ENCODE measurements at regions not wholly inside any gene's neighbourhood (a gene's known extent, or its start where the extent isn't known, plus 50 kb on each side); places are given as distances from the start of the nearest gene placed in this dataset.

GRCh38 chr18:24543795-24544498 is 83.5 kb downstream of the HRH4 start:
- Histone ChIP-seq H3K4me3 (ENCODE audit: extremely low read depth, insufficient read depth, low read length, poor library complexity, severe bottlenecking) (no peak overlapping the region), H3K4me1 (ENCODE audit: control insufficient read depth, insufficient read depth, low read length, poor library complexity, severe bottlenecking) (no peaks in the 10 kb centered on the region), H3K9me3 (ENCODE audit: control insufficient read depth, low read length) (no peaks in the 10 kb centered on the region), H3K27ac (ENCODE audit: low read depth, low read length, severe bottlenecking) (no peak overlapping the region), H3K36me3 (ENCODE audit: control insufficient read depth, insufficient read depth, low read length) (no peaks in the 10 kb centered on the region)
- WGBS, 2 experiments (ENCODE audit: insufficient coverage in 2 of 2), result 45 to 62% methylated on average over 4 to 5 of the region's 6 CpGs

- no peaks in the 10 kb centered on the region for H3K4me1 ChIP-seq (ENCODE audit: control insufficient read depth, insufficient read depth, low read length, poor library complexity, severe bottlenecking)
- 67 to 69% methylated on average over 3 to 4 of the region's 4 CpGs for WGBS, 2 experiments (ENCODE audit: insufficient coverage in 2 of 2)
- H3K4me3 ChIP-seq (ENCODE audit: extremely low read depth, insufficient read depth, low read length, poor library complexity, severe bottlenecking), result no peak overlapping the region
- H3K27ac ChIP-seq (ENCODE audit: low read depth, low read length, severe bottlenecking), result no peak overlapping the region
- H3K36me3 ChIP-seq (ENCODE audit: control insufficient read depth, insufficient read depth, low read length), result no peaks in the 10 kb centered on the region
- no peaks in the 10 kb centered on the region for H3K9me3 ChIP-seq (ENCODE audit: control insufficient read depth, low read length)
These were observed 84.5 kb downstream of the HRH4 start for GRCh38 chr18:24544949-24545348.

GRCh38 chr18:24545651-24546050 is 85.2 kb downstream of the HRH4 start:
- Histone ChIP-seq H3K4me1 (ENCODE audit: control insufficient read depth, insufficient read depth, low read length, poor library complexity, severe bottlenecking) (no peaks in the 10 kb centered on the region), H3K36me3 (ENCODE audit: control insufficient read depth, insufficient read depth, low read length) (no peaks in the 10 kb centered on the region), H3K27ac (ENCODE audit: low read depth, low read length, severe bottlenecking) (no peak overlapping the region), H3K9me3 (ENCODE audit: control insufficient read depth, low read length) (no peaks in the 10 kb centered on the region), H3K4me3 (ENCODE audit: extremely low read depth, insufficient read depth, low read length, poor library complexity, severe bottlenecking) (no peak overlapping the region)
- WGBS, 2 experiments (ENCODE audit: insufficient coverage in 2 of 2), result 94% methylated on average over 2 of the region's 2 CpGs; no CpG with 5 or more reads in 1 of the 2 experiments

GRCh38 chr18:24546307-24546706 is 85.9 kb downstream of the HRH4 start:
- WGBS, 2 experiments (ENCODE audit: insufficient coverage in 2 of 2), result 96 to 100% methylated on average over 3 of the region's 4 CpGs
- H3K9me3 ChIP-seq (ENCODE audit: control insufficient read depth, low read length), result no peaks in the 10 kb centered on the region
- H3K4me3 ChIP-seq (ENCODE audit: extremely low read depth, insufficient read depth, low read length, poor library complexity, severe bottlenecking), result no peak overlapping the region
- H3K36me3 ChIP-seq (ENCODE audit: control insufficient read depth, insufficient read depth, low read length), result no peaks in the 10 kb centered on the region
- no peak overlapping the region for H3K27ac ChIP-seq (ENCODE audit: low read depth, low read length, severe bottlenecking)
- no peaks in the 10 kb centered on the region for H3K4me1 ChIP-seq (ENCODE audit: control insufficient read depth, insufficient read depth, low read length, poor library complexity, severe bottlenecking)

GRCh38 chr18:24548583-24548982 is 88.1 kb downstream of the HRH4 start:
- H3K4me3 ChIP-seq (ENCODE audit: extremely low read depth, insufficient read depth, low read length, poor library complexity, severe bottlenecking), result no peak overlapping the region
- H3K4me1 ChIP-seq (ENCODE audit: control insufficient read depth, insufficient read depth, low read length, poor library complexity, severe bottlenecking), result peaks cover 2% of the 10 kb centered on the region
- no peak overlapping the region for H3K27ac ChIP-seq (ENCODE audit: low read depth, low read length, severe bottlenecking)
- no peaks in the 10 kb centered on the region for H3K36me3 ChIP-seq (ENCODE audit: control insufficient read depth, insufficient read depth, low read length)
- no peaks in the 10 kb centered on the region for H3K9me3 ChIP-seq (ENCODE audit: control insufficient read depth, low read length)
- 96 to 100% methylated on average over 1 to 3 of the region's 4 CpGs for WGBS, 2 experiments (ENCODE audit: insufficient coverage in 2 of 2)

GRCh38 chr18:24552218-24552617 is 91.8 kb downstream of the HRH4 start:
- Histone ChIP-seq H3K9me3 (ENCODE audit: control insufficient read depth, low read length) (no peaks in the 10 kb centered on the region), H3K36me3 (ENCODE audit: control insufficient read depth, insufficient read depth, low read length) (no peaks in the 10 kb centered on the region)
- 86% methylated on average over 2 of the region's 4 CpGs; no CpG with 5 or more reads in 1 of the 2 experiments for WGBS, 2 experiments (ENCODE audit: insufficient coverage in 2 of 2)

GRCh38 chr18:24553571-24554285 is 93.3 kb downstream of the HRH4 start:
- no peaks in the 10 kb centered on the region for H3K9me3 ChIP-seq (ENCODE audit: control insufficient read depth, low read length)
- peaks cover 6% of the 10 kb centered on the region for H3K4me1 ChIP-seq (ENCODE audit: control insufficient read depth, insufficient read depth, low read length, poor library complexity, severe bottlenecking)
- no peak overlapping the region for H3K4me3 ChIP-seq (ENCODE audit: extremely low read depth, insufficient read depth, low read length, poor library complexity, severe bottlenecking)
- no peaks in the 10 kb centered on the region for H3K36me3 ChIP-seq (ENCODE audit: control insufficient read depth, insufficient read depth, low read length)
- WGBS, 2 experiments (ENCODE audit: insufficient coverage in 2 of 2), result 72 to 91% methylated on average over 3 to 4 of the region's 6 CpGs
- no peak overlapping the region for H3K27ac ChIP-seq (ENCODE audit: low read depth, low read length, severe bottlenecking)

More at GRCh38 chr18:24552218-24552617, 91.8 kb downstream of the HRH4 start:
- peaks cover 6% of the 10 kb centered on the region for H3K4me1 ChIP-seq (ENCODE audit: control insufficient read depth, insufficient read depth, low read length, poor library complexity, severe bottlenecking)
- no peak overlapping the region for H3K4me3 ChIP-seq (ENCODE audit: extremely low read depth, insufficient read depth, low read length, poor library complexity, severe bottlenecking)
- no peak overlapping the region for H3K27ac ChIP-seq (ENCODE audit: low read depth, low read length, severe bottlenecking)

- Histone ChIP-seq H3K9me3 (ENCODE audit: control insufficient read depth, low read length) (no peaks in the 10 kb centered on the region), H3K27ac (ENCODE audit: low read depth, low read length, severe bottlenecking) (no peak overlapping the region), H3K4me1 (ENCODE audit: control insufficient read depth, insufficient read depth, low read length, poor library complexity, severe bottlenecking) (peaks cover 20% of the 10 kb centered on the region), H3K36me3 (ENCODE audit: control insufficient read depth, insufficient read depth, low read length) (no peaks in the 10 kb centered on the region), H3K4me3 (ENCODE audit: extremely low read depth, insufficient read depth, low read length, poor library complexity, severe bottlenecking) (no peak overlapping the region)
- WGBS, 2 experiments (ENCODE audit: insufficient coverage in 2 of 2), result 71 to 77% methylated on average over 1 to 4 of the region's 7 CpGs
These were observed 98.0 kb downstream of the HRH4 start for GRCh38 chr18:24558403-24558802.

- Histone ChIP-seq H3K4me1 (ENCODE audit: control insufficient read depth, insufficient read depth, low read length, poor library complexity, severe bottlenecking) (peaks cover 14% of the 10 kb centered on the region), H3K4me3 (ENCODE audit: extremely low read depth, insufficient read depth, low read length, poor library complexity, severe bottlenecking) (no peak overlapping the region), H3K36me3 (ENCODE audit: control insufficient read depth, insufficient read depth, low read length) (no peaks in the 10 kb centered on the region), H3K9me3 (ENCODE audit: control insufficient read depth, low read length) (no peaks in the 10 kb centered on the region), H3K27ac (ENCODE audit: low read depth, low read length, severe bottlenecking) (no peak overlapping the region)
- 48 to 77% methylated on average over 2 to 3 of the region's 4 CpGs for WGBS, 2 experiments (ENCODE audit: insufficient coverage in 2 of 2)
These were observed 99.1 kb downstream of the HRH4 start for GRCh38 chr18:24559526-24559925.

- Histone ChIP-seq H3K9me3 (ENCODE audit: control insufficient read depth, low read length) (no peaks in the 10 kb centered on the region), H3K27ac (ENCODE audit: low read depth, low read length, severe bottlenecking) (no peak overlapping the region), H3K36me3 (ENCODE audit: control insufficient read depth, insufficient read depth, low read length) (no peaks in the 10 kb centered on the region), H3K4me3 (ENCODE audit: extremely low read depth, insufficient read depth, low read length, poor library complexity, severe bottlenecking) (no peak overlapping the region), H3K4me1 (ENCODE audit: control insufficient read depth, insufficient read depth, low read length, poor library complexity, severe bottlenecking) (peaks cover 14% of the 10 kb centered on the region)
- 35 to 43% methylated on average over 3 to 6 of the region's 7 CpGs for WGBS, 2 experiments (ENCODE audit: insufficient coverage in 2 of 2)
These were observed 100.1 kb downstream of the HRH4 start for GRCh38 chr18:24560511-24560981.
